ENCODE measurements at regions not wholly inside any gene's neighbourhood (a gene's known extent, or its start where the extent isn't known, plus 50 kb on each side); places are given as distances from the start of the nearest gene placed in this dataset.
"Not testable (repeated sequence)": the region's sequence is repeated elsewhere in the genome, so short reads cannot be mapped to it uniquely, and the experiment has no call there.

DNA sequence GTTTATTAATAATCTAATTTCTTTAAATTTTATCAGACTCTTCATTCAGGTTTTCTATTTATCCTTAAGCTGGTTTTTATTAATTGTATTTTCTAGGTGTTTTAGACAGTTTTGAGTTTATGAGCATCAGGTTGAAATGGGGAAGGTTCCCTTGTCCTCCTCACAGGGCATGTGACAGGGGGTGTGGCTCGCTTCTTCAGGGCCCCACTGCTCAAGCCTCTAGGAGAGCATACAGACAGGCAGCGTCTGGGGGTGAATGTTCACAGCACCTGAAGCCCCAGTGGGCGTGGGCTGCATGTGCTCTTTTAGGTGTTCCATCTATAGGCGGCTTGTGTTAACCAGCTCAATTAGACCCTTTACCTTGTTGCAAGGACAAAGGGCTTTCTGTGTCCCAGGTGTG is 78.2 kb upstream of the RUFY1 start:
- DNase-seq = no peak
- ChIA-PET POLR2A (no interaction called here), CTCF (no interaction called here)
- no peak overlapping the region for H3K4me3 Mint-ChIP-seq
- no peak overlapping the region for H3K27ac Mint-ChIP-seq
- no peaks in the 10 kb centered on the region for H3K4me1 Mint-ChIP-seq
- H3K27me3 Mint-ChIP-seq = peaks cover 6% of the 10 kb centered on the region
- H3K9me3 Mint-ChIP-seq = no peaks in the 10 kb centered on the region
- H3K36me3 Mint-ChIP-seq (ENCODE audit: low read depth) = no peaks in the 10 kb centered on the region

GRCh38 chr5:179470201-179470600 is 80.2 kb upstream of the RUFY1 start:
- ChIA-PET POLR2A (no interaction called here), CTCF (interaction anchor here (0.5 to 0.7 kb wide), 2 partner anchors 58 to 169 kb away, joined by 3 read pairs; no protein-coding TSS in a partner anchor)
- Mint-ChIP-seq H3K27ac (no peak overlapping the region), H3K4me3 (no peak overlapping the region), H3K27me3 (no peaks in the 10 kb centered on the region), H3K4me1 (no peaks in the 10 kb centered on the region), H3K9me3 (no peaks in the 10 kb centered on the region), H3K36me3 (ENCODE audit: low read depth) (no peaks in the 10 kb centered on the region)
- no peak for DNase-seq

- H3K4me1 Mint-ChIP-seq = no peaks in the 10 kb centered on the region
- H3K27me3 Mint-ChIP-seq = no peaks in the 10 kb centered on the region
- no peak overlapping the region for H3K27ac Mint-ChIP-seq
- H3K36me3 Mint-ChIP-seq (ENCODE audit: low read depth) = no peaks in the 10 kb centered on the region
- no peaks in the 10 kb centered on the region for H3K9me3 Mint-ChIP-seq
- DNase-seq = no peak
- no peak overlapping the region for H3K4me3 Mint-ChIP-seq
- ChIA-PET CTCF (interaction anchor here (1.2 kb wide), 1 partner anchor 13 kb away, joined by 5 read pairs; no protein-coding TSS in a partner anchor), POLR2A (no interaction called here)
Measured at GRCh38 chr5:179468696-179469095, 81.7 kb upstream of the RUFY1 start.

GRCh38 chr5:179467441-179467840 is 82.9 kb upstream of the RUFY1 start:
- no peaks in the 10 kb centered on the region for H3K9me3 Mint-ChIP-seq
- DNase-seq = no peak
- POLR2A ChIA-PET = no interaction called here
- no peaks in the 10 kb centered on the region for H3K27me3 Mint-ChIP-seq
- no peak overlapping the region for H3K4me3 Mint-ChIP-seq
- H3K36me3 Mint-ChIP-seq (ENCODE audit: low read depth) = no peaks in the 10 kb centered on the region
- CTCF ChIA-PET = interaction anchor here (1.2 kb wide), 1 partner anchor 14 kb away, joined by 5 read pairs; no protein-coding TSS in a partner anchor
- no peak overlapping the region for H3K27ac Mint-ChIP-seq
- no peaks in the 10 kb centered on the region for H3K4me1 Mint-ChIP-seq

DNA sequence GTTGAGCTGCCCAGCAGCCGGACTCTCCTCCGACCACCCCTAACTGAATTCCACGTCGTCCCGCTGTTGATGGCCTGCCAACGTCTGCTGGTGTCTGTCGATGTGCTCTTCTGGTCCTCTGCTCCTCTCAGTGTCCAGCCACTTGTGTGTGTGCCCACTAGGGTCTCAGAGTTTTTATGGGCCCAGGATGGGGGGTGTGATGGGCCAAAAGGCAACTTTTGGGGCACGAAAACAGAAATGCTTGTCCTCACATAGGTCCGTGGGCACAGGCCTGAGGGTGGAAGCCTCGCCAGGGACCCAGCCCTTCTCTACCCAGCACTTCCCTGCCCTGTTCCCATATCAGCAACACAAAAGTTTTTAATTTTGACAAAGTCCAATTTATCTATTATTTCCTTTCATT is 85.7 kb upstream of the RUFY1 start:
- CTCF ChIA-PET = no interaction called here
- no peaks in the 10 kb centered on the region for H3K9me3 Mint-ChIP-seq
- H3K27ac Mint-ChIP-seq = no peak overlapping the region
- no peak overlapping the region for H3K4me3 Mint-ChIP-seq
- no peaks in the 10 kb centered on the region for H3K4me1 Mint-ChIP-seq
- no peaks in the 10 kb centered on the region for H3K36me3 Mint-ChIP-seq (ENCODE audit: low read depth)
- no peaks in the 10 kb centered on the region for H3K27me3 Mint-ChIP-seq
- POLR2A ChIA-PET = no interaction called here
- DNase-seq = no peak

DNA sequence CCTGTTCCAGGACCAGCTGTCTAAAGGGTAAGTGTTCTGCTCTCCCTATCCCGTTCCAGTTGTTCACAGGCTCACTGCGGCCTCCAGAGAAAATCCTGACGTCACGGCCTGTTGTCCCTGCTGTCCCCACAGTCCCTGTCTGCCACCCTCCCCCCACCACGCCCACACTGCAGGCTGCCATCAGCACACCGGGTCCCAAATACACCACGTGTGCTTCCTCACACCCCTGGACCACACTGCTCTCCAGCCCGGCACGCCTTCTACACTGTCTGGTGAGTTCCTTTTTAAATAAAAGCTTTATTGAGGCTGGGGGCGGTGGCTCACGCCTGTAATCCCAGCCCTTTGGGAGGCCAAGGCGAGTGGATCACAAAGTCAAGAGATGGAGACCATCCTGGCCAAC is 88.3 kb upstream of the RUFY1 start:
- no peak overlapping the region for H3K27ac Mint-ChIP-seq
- no peak for DNase-seq
- no peaks in the 10 kb centered on the region for H3K9me3 Mint-ChIP-seq
- no peaks in the 10 kb centered on the region for H3K4me1 Mint-ChIP-seq
- no peaks in the 10 kb centered on the region for H3K36me3 Mint-ChIP-seq (ENCODE audit: low read depth)
- CTCF ChIA-PET = no interaction called here
- POLR2A ChIA-PET = no interaction called here
- no peaks in the 10 kb centered on the region for H3K27me3 Mint-ChIP-seq
- H3K4me3 Mint-ChIP-seq = no peak overlapping the region

DNA sequence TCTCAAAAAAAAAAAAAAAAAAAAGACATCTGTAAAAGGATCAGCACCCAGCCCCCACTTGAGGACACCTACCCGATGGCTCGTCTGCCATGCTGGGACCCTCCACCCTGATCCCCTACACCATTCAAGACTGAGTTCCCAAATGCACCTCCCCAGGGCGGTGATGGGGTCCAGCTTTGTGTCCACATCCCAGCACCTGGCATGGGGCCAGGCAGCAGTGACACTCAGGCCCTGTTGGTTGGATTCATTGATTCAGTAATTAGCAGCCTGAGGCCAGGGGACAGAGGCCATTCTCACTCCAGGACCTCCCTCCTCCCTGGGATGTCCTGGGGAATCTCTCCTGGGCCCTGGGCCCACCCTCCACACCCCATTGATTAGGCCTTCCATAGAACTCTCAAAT is 88.8 kb upstream of the RUFY1 start:
- Mint-ChIP-seq H3K4me3 (no peak overlapping the region), H3K27ac (no peak overlapping the region), H3K36me3 (ENCODE audit: low read depth) (no peaks in the 10 kb centered on the region), H3K27me3 (no peaks in the 10 kb centered on the region), H3K4me1 (no peaks in the 10 kb centered on the region), H3K9me3 (peaks cover under 1% of the 10 kb centered on the region)
- no peak for DNase-seq
- POLR2A ChIA-PET = no interaction called here
- CTCF ChIA-PET = no interaction called here

GRCh38 chr5:179459771-179460170 is 90.6 kb upstream of the RUFY1 start:
- H3K27ac Mint-ChIP-seq = no peak overlapping the region
- ChIA-PET CTCF (no interaction called here), POLR2A (no interaction called here)
- H3K36me3 Mint-ChIP-seq (ENCODE audit: low read depth) = no peaks in the 10 kb centered on the region
- no peak for DNase-seq
- H3K9me3 Mint-ChIP-seq = peaks cover 6% of the 10 kb centered on the region
- H3K4me3 Mint-ChIP-seq = no peak overlapping the region
- no peaks in the 10 kb centered on the region for H3K27me3 Mint-ChIP-seq
- H3K4me1 Mint-ChIP-seq = no peaks in the 10 kb centered on the region

- Mint-ChIP-seq H3K27ac (no peak overlapping the region), H3K4me1 (no peaks in the 10 kb centered on the region), H3K27me3 (peaks cover 1% of the 10 kb centered on the region), H3K4me3 (no peak overlapping the region), H3K36me3 (ENCODE audit: low read depth) (no peaks in the 10 kb centered on the region), H3K9me3 (peaks cover 10% of the 10 kb centered on the region)
- ChIA-PET CTCF (no interaction called here), POLR2A (no interaction called here)
- no peak for DNase-seq
Measured at GRCh38 chr5:179457612-179458011, 92.7 kb upstream of the RUFY1 start.

- H3K4me1 Mint-ChIP-seq; CTCF ChIA-PET; H3K27me3 Mint-ChIP-seq; DNase-seq; H3K27ac Mint-ChIP-seq; H3K4me3 Mint-ChIP-seq; H3K36me3 Mint-ChIP-seq (ENCODE audit: low read depth); POLR2A ChIA-PET: not testable (repeated sequence)
- peaks cover 10% of the 10 kb centered on the region for H3K9me3 Mint-ChIP-seq
Measured at GRCh38 chr5:179456075-179456474, 94.3 kb upstream of the RUFY1 start.

DNA sequence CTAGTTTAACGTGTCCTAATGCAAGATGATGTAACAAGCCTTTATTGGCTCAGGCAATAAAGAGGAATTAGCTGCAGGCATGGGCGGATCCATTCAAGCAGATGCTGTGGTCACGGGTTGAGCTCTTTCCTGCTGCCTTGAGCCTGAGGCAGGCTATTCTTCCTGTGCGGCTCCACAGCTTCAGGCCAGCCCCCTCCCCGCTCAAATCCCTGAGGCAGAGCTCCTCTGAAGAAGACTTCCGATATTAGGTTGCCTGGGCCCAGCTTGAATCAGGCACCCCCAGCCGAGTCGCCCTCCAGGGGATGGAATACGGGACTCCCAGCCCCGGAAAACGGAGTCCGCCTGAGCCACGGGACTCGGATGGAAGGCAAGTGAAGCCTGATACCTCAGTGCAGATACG is 95.0 kb upstream of the RUFY1 start:
- Mint-ChIP-seq H3K4me3 (no peak overlapping the region), H3K4me1 (no peaks in the 10 kb centered on the region), H3K27ac (no peak overlapping the region), H3K36me3 (ENCODE audit: low read depth) (no peaks in the 10 kb centered on the region), H3K9me3 (peaks cover 10% of the 10 kb centered on the region), H3K27me3 (peaks cover 2% of the 10 kb centered on the region)
- ChIA-PET POLR2A (no interaction called here), CTCF (no interaction called here)
- no peak for DNase-seq

GRCh38 chr5:179454356-179454755 is 96.0 kb upstream of the RUFY1 start:
- H3K4me1 Mint-ChIP-seq = no peaks in the 10 kb centered on the region
- ChIA-PET CTCF (interaction anchor here (0.6 kb wide), 1 partner anchor 9 kb away, joined by 3 read pairs; no protein-coding TSS in a partner anchor), POLR2A (no interaction called here)
- peaks cover 2% of the 10 kb centered on the region for H3K27me3 Mint-ChIP-seq
- H3K27ac Mint-ChIP-seq = no peak overlapping the region
- H3K36me3 Mint-ChIP-seq (ENCODE audit: low read depth) = no peaks in the 10 kb centered on the region
- DNase-seq = no peak
- H3K4me3 Mint-ChIP-seq = no peak overlapping the region
- H3K9me3 Mint-ChIP-seq = peaks cover 14% of the 10 kb centered on the region

- no peak overlapping the region for H3K4me3 Mint-ChIP-seq
- ChIA-PET POLR2A (no interaction called here), CTCF (no interaction called here)
- no peaks in the 10 kb centered on the region for H3K4me1 Mint-ChIP-seq
- no peaks in the 10 kb centered on the region for H3K36me3 Mint-ChIP-seq (ENCODE audit: low read depth)
- no peak for DNase-seq
- H3K27ac Mint-ChIP-seq = peak overlapping the region; percentile 41
- peaks cover 14% of the 10 kb centered on the region for H3K9me3 Mint-ChIP-seq
- peaks cover 2% of the 10 kb centered on the region for H3K27me3 Mint-ChIP-seq
Measured at GRCh38 chr5:179453616-179454015, 96.7 kb upstream of the RUFY1 start.

DNA sequence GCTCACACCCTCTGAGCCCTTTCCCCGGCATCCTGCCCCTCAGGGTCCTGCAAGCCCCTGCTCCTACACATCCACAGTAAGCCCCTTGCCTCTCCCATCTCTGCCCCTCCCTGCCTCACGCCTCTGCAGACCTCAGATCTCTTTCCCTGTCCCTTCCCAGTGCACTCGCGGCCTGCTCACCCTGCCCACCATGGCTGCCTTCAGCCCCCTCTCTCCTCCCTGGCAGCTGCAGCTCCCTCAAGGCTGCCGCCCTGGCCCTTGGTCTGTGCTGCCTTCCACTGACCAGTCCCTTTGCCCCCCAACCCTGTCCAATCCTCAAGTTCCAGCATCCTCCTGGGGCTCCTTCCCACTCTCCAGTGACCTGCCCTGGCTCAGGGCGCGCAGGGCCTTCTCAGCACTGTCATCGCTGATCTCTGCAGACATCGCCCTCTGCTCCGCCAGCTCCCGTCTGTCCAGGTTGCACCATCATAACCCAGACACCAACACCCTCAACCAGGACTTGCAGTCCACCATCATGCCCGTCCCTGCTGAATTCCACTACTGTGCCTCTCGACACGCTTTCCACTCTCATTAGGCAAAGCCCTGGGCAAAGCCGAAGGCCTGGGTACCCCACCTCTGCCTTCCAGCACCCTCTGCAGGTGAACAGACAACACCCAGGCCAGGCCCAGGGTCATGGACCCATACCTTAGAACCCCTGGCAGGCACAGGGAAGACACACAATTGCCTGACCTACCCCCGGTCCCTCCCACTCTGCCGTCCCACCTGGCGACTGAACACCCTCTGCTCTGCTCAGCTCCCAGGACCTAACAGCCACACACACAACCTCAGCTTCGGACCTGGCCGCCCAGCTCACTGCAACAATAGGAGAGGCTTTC is 97.8 kb upstream of the RUFY1 start:
- Mint-ChIP-seq H3K4me1 (no peaks in the 10 kb centered on the region), H3K9me3 (peaks cover 14% of the 10 kb centered on the region), H3K4me3 (no peak overlapping the region), H3K27ac (no peak overlapping the region), H3K27me3 (peaks cover 2% of the 10 kb centered on the region), H3K36me3 (ENCODE audit: low read depth) (no peaks in the 10 kb centered on the region)
- DNase-seq = no peak
- ChIA-PET CTCF (no interaction called here), POLR2A (no interaction called here)
